Ectodermal cell (in vitro differentiated cells): ENCODE measurements at regions not wholly inside any gene's neighbourhood (a gene's known extent, or its start where the extent isn't known, plus 50 kb on each side); places are given as distances from the start of the nearest gene placed in this dataset.
"Not testable (repeated sequence)": the region's sequence is repeated elsewhere in the genome, so short reads cannot be mapped to it uniquely, and the experiment has no call there.

Source experiments
- H3K27ac ChIP-seq: 2 replicates; pipeline ENCODE4 v1.7.0; 2013; ENCODE audit warnings: mild to moderate bottlenecking, low read depth, low read length; ENCODE audit not compliant: insufficient read depth, poor library complexity, severe bottlenecking
- H3K27me3 ChIP-seq: 2 replicates; pipeline ENCODE4 v1.7.0; 2013; ENCODE audit warnings: mild to moderate bottlenecking, low read length; ENCODE audit not compliant: insufficient read depth, control insufficient read depth, poor library complexity, severe bottlenecking
- H3K36me3 ChIP-seq: one replicate; pipeline ENCODE4 v1.7.0; 2013; ENCODE audit warnings: low read length; ENCODE audit not compliant: control insufficient read depth, insufficient read depth
- H3K4me1 ChIP-seq: one replicate; pipeline ENCODE4 v1.7.0; 2013; ENCODE audit warnings: low read length; ENCODE audit not compliant: control insufficient read depth, insufficient read depth
- H3K4me3 ChIP-seq: 2 replicates; pipeline ENCODE4 v1.7.0; 2013; ENCODE audit warnings: low read depth, low read length, control low read depth; ENCODE audit not compliant: insufficient read depth
- H3K9me3 ChIP-seq: 2 replicates; pipeline ENCODE4 v1.7.0; 2013; ENCODE audit warnings: mild to moderate bottlenecking, low read length, moderate library complexity; ENCODE audit not compliant: control insufficient read depth
- WGBS, 2 experiments: methylation state at CpG; one replicate each; pipeline ENCODE4 v1.1.7; 2013; ENCODE audit warnings: missing lambda C conversion rate in 2 of 2; 5-methylcytosine and 5-hydroxymethylcytosine counted together

- Histone ChIP-seq H3K27ac (no peak overlapping the region), H3K4me3 (no peak overlapping the region), H3K4me1 (no peaks in the 10 kb centered on the region), H3K27me3 (no peaks in the 10 kb centered on the region), H3K9me3 (no peaks in the 10 kb centered on the region), H3K36me3 (no peaks in the 10 kb centered on the region)
- WGBS, 2 experiments: 69 to 87% methylated on average over 1 to 3 of the region's 4 CpGs
These were observed 553.2 kb downstream of the DTWD2 start for GRCh38 chr5:118435131-118435530.

DNA sequence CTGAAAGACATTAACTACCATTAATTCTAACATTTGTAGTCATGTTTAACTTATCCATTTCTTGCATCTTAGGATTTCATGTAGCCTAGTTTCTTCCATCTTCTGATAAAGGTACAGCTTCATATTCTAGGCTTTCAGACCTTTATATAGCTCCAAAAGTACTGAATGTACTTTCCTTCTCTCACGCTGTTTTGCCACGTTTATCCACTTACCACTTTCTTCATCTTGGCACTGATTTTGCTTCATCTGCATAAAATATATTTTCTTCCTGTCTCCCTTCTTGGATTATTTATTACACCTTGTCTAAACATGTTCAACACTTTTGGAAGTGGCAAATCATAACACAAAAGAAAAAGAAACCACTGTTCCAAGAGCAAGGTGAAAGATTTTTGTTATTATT, 553.8 kb downstream of the DTWD2 start:
- no peaks in the 10 kb centered on the region for H3K27me3 ChIP-seq
- 86 to 98% methylated on average over 2 of the region's 2 CpGs for WGBS, 2 experiments

GRCh38 chr5:118430076-118430475, 558.3 kb downstream of the DTWD2 start:
- no peaks in the 10 kb centered on the region for H3K4me1 ChIP-seq
- H3K27ac ChIP-seq: no peak overlapping the region
- H3K27me3 ChIP-seq: no peaks in the 10 kb centered on the region
- H3K36me3 ChIP-seq: no peaks in the 10 kb centered on the region
- H3K9me3 ChIP-seq: no peaks in the 10 kb centered on the region
- H3K4me3 ChIP-seq: no peak overlapping the region
- WGBS, 2 experiments: 96 to 100% methylated on average over 2 of the region's 2 CpGs

More for the DNA sequence above, 553.8 kb downstream of the DTWD2 start:
- no peaks in the 10 kb centered on the region for H3K4me1 ChIP-seq
- H3K4me3 ChIP-seq: no peak overlapping the region
- no peak overlapping the region for H3K27ac ChIP-seq
- no peaks in the 10 kb centered on the region for H3K9me3 ChIP-seq
- H3K36me3 ChIP-seq: no peaks in the 10 kb centered on the region

DNA sequence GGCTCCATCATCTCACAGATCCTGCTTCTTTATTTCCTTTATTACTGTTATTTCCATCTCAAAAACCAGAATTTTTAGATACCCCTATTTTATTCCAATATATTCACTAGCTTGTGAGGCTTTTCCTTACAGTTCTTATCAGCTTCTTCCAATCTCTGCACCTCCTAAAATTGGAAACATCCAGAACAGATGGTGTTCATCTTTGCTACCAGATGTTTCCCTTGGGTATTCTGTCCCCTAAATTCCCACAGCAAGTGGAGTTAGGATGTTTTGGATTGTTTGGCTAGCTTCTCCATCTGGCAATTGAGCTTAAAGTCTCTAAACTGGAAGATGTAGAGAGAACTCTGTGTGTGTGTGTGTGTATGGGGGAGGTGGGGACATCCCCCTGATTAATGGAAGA, 580.4 kb downstream of the DTWD2 start:
- Histone ChIP-seq H3K36me3 (no peaks in the 10 kb centered on the region), H3K4me1 (no peaks in the 10 kb centered on the region), H3K4me3 (no peak overlapping the region), H3K27me3 (no peaks in the 10 kb centered on the region), H3K9me3 (no peaks in the 10 kb centered on the region), H3K27ac (no peak overlapping the region)

- no peaks in the 10 kb centered on the region for H3K9me3 ChIP-seq
- H3K27me3 ChIP-seq: no peaks in the 10 kb centered on the region
- H3K4me1 ChIP-seq: no peaks in the 10 kb centered on the region
- no peak overlapping the region for H3K4me3 ChIP-seq
- WGBS, 2 experiments: 51 to 54% methylated on average over 5 of the region's 5 CpGs
- H3K27ac ChIP-seq: no peak overlapping the region
- H3K36me3 ChIP-seq: no peaks in the 10 kb centered on the region
These were observed 582.7 kb downstream of the DTWD2 start for GRCh38 chr5:118405650-118406061.

GRCh38 chr5:118397236-118397635, 591.1 kb downstream of the DTWD2 start:
- 94 to 97% methylated on average over 4 of the region's 4 CpGs for WGBS, 2 experiments
- Histone ChIP-seq H3K9me3 (no peaks in the 10 kb centered on the region), H3K4me1 (no peaks in the 10 kb centered on the region), H3K4me3 (no peak overlapping the region), H3K27ac (no peak overlapping the region), H3K27me3 (no peaks in the 10 kb centered on the region), H3K36me3 (no peaks in the 10 kb centered on the region)

- no peaks in the 10 kb centered on the region for H3K36me3 ChIP-seq
- no peaks in the 10 kb centered on the region for H3K9me3 ChIP-seq
- H3K27me3 ChIP-seq: no peaks in the 10 kb centered on the region
- no peaks in the 10 kb centered on the region for H3K4me1 ChIP-seq
- no peak overlapping the region for H3K4me3 ChIP-seq
- no peak overlapping the region for H3K27ac ChIP-seq
- WGBS, 2 experiments: 88 to 94% methylated on average over 6 of the region's 6 CpGs
These were observed 595.9 kb downstream of the DTWD2 start for GRCh38 chr5:118392491-118392890.

GRCh38 chr5:118382931-118383330, 605.4 kb downstream of the DTWD2 start:
- H3K36me3 ChIP-seq: not testable (repeated sequence)

DNA sequence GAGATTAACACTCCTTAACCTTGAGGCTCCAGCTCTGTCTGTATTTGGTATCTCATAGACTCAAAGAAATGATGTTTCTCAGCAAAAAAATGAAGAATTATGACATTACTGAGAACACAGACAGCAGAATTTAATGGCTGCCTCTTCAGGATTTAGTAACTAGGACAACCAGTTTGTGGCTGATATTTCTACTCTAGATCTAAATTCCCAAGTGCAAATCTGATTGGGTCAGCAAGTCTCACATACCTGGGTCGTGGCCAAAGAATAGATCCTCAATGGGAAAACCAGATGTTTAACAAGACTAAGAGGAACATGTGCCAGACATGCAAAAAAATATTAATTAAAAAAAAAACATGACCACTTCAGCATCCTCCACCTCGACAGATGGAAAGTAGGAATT, 608.9 kb downstream of the DTWD2 start:
- H3K4me1 ChIP-seq: no peaks in the 10 kb centered on the region
- no peak overlapping the region for H3K27ac ChIP-seq
- no peaks in the 10 kb centered on the region for H3K27me3 ChIP-seq
- 78 to 89% methylated on average over 2 of the region's 2 CpGs for WGBS, 2 experiments
- H3K4me3 ChIP-seq: no peak overlapping the region
- H3K9me3 ChIP-seq: no peaks in the 10 kb centered on the region
- no peaks in the 10 kb centered on the region for H3K36me3 ChIP-seq

More at GRCh38 chr5:118382931-118383330, 605.4 kb downstream of the DTWD2 start:
- 82 to 84% methylated on average over 15 of the region's 15 CpGs for WGBS, 2 experiments
- not testable (repeated sequence) for H3K27ac ChIP-seq, H3K4me3 ChIP-seq, H3K9me3 ChIP-seq, H3K4me1 ChIP-seq, H3K27me3 ChIP-seq

DNA sequence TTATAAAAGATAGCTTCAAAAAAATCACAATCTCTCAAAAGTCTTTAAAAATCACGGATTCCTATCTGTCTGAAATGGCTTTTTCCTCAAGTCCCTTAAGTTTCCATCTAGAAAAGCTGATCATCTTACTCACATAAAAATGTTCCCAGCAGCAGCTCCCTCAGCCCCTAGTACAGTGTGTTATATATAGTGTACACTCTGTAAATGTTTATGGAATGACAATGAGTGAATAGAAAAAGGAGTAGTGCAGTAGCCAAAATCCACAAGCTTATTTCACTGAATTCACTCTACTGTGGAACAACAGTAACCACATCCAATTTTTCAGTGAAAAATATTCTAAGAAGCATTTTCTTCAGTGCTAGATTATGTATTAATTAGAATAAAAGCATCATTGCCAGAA, 609.4 kb downstream of the DTWD2 start:
- Histone ChIP-seq H3K4me3 (no peak overlapping the region), H3K36me3 (no peaks in the 10 kb centered on the region), H3K4me1 (no peaks in the 10 kb centered on the region), H3K9me3 (no peaks in the 10 kb centered on the region), H3K27me3 (no peaks in the 10 kb centered on the region), H3K27ac (no peak overlapping the region)
- WGBS, 2 experiments: 100% methylated on average over 1 of the region's 1 CpG

- no peaks in the 10 kb centered on the region for H3K4me1 ChIP-seq
- no peaks in the 10 kb centered on the region for H3K27me3 ChIP-seq
- no peaks in the 10 kb centered on the region for H3K9me3 ChIP-seq
- no peaks in the 10 kb centered on the region for H3K36me3 ChIP-seq
- no peak overlapping the region for H3K4me3 ChIP-seq
- no peak overlapping the region for H3K27ac ChIP-seq
These were observed 610.9 kb downstream of the DTWD2 start for GRCh38 chr5:118377420-118377819.
